ENCODE measurements at regions not wholly inside any gene's neighbourhood (a gene's known extent, or its start where the extent isn't known, plus 50 kb on each side); places are given as distances from the start of the nearest gene placed in this dataset.

- CTCF ChIA-PET, result interaction anchor here (1.0 to 1.7 kb wide), 2 partner anchors 12 to 39 kb away, joined by 5 to 6 read pairs; no protein-coding TSS in a partner anchor
- Mint-ChIP-seq H3K9me3 (no peaks in the 10 kb centered on the region), H3K4me1 (peaks cover 7% of the 10 kb centered on the region), H3K4me3 (no peak overlapping the region), H3K36me3 (no peaks in the 10 kb centered on the region), H3K27ac (no peak overlapping the region), H3K27me3 (ENCODE audit: low read depth) (no peaks in the 10 kb centered on the region)
- POLR2A ChIA-PET, result no interaction called here
- no peak for TF ChIP-seq SOX15 (CRISPR knock-in tag; IDR thresholded peaks at IDR 0.05)
- no peak for TF ChIP-seq JUN (CRISPR knock-in tag; IDR thresholded peaks at IDR 0.05)
- TF ChIP-seq, protein P1, sequence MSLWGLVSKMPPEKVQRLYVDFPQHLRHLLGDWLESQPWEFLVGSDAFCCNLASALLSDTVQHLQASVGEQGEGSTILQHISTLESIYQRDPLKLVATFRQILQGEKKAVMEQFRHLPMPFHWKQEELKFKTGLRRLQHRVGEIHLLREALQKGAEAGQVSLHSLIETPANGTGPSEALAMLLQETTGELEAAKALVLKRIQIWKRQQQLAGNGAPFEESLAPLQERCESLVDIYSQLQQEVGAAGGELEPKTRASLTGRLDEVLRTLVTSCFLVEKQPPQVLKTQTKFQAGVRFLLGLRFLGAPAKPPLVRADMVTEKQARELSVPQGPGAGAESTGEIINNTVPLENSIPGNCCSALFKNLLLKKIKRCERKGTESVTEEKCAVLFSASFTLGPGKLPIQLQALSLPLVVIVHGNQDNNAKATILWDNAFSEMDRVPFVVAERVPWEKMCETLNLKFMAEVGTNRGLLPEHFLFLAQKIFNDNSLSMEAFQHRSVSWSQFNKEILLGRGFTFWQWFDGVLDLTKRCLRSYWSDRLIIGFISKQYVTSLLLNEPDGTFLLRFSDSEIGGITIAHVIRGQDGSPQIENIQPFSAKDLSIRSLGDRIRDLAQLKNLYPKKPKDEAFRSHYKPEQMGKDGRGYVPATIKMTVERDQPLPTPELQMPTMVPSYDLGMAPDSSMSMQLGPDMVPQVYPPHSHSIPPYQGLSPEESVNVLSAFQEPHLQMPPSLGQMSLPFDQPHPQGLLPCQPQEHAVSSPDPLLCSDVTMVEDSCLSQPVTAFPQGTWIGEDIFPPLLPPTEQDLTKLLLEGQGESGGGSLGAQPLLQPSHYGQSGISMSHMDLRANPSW (CRISPR knock-in tag; conservative IDR thresholded peaks at IDR 0.05; ENCODE audit: low read depth), result no peak
- no peak for TF ChIP-seq GRHL2 (CRISPR knock-in tag; IDR thresholded peaks at IDR 0.05; ENCODE audit: insufficient replicate concordance, severe bottlenecking)
- no peak for TF ChIP-seq ZNF416 (CRISPR knock-in tag; IDR thresholded peaks at IDR 0.05)
- no peak; the same call in 1 of the 2 replicates for ATAC-seq
- no peak for DNase-seq (ENCODE audit: low spot score)
Measured at GRCh38 chr11:127149410-127149809, 148.8 kb upstream of the KIRREL3 start.

- Mint-ChIP-seq H3K27ac (no peak overlapping the region), H3K4me1 (peaks cover 12% of the 10 kb centered on the region), H3K4me3 (no peak overlapping the region), H3K27me3 (ENCODE audit: low read depth) (no peaks in the 10 kb centered on the region), H3K36me3 (no peaks in the 10 kb centered on the region), H3K9me3 (no peaks in the 10 kb centered on the region)
- ATAC-seq (peak; percentile 60), DNase-seq (ENCODE audit: low spot score) (no peak)
- TF ChIP-seq, protein P2, sequence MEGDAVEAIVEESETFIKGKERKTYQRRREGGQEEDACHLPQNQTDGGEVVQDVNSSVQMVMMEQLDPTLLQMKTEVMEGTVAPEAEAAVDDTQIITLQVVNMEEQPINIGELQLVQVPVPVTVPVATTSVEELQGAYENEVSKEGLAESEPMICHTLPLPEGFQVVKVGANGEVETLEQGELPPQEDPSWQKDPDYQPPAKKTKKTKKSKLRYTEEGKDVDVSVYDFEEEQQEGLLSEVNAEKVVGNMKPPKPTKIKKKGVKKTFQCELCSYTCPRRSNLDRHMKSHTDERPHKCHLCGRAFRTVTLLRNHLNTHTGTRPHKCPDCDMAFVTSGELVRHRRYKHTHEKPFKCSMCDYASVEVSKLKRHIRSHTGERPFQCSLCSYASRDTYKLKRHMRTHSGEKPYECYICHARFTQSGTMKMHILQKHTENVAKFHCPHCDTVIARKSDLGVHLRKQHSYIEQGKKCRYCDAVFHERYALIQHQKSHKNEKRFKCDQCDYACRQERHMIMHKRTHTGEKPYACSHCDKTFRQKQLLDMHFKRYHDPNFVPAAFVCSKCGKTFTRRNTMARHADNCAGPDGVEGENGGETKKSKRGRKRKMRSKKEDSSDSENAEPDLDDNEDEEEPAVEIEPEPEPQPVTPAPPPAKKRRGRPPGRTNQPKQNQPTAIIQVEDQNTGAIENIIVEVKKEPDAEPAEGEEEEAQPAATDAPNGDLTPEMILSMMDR (IDR thresholded peaks at IDR 0.05), result no peak
- no peak for TF ChIP-seq ATF2 (CRISPR knock-in tag; IDR thresholded peaks at IDR 0.05; ENCODE audit: borderline replicate concordance, low read depth)
- TF ChIP-seq, protein P3, sequence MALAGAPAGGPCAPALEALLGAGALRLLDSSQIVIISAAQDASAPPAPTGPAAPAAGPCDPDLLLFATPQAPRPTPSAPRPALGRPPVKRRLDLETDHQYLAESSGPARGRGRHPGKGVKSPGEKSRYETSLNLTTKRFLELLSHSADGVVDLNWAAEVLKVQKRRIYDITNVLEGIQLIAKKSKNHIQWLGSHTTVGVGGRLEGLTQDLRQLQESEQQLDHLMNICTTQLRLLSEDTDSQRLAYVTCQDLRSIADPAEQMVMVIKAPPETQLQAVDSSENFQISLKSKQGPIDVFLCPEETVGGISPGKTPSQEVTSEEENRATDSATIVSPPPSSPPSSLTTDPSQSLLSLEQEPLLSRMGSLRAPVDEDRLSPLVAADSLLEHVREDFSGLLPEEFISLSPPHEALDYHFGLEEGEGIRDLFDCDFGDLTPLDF (CRISPR knock-in tag; IDR thresholded peaks at IDR 0.05), result no peak
- TF ChIP-seq MAX (CRISPR knock-in tag; IDR thresholded peaks at IDR 0.05), result no peak
- TF ChIP-seq SMAD3 (CRISPR knock-in tag; IDR thresholded peaks at IDR 0.05; ENCODE audit: borderline replicate concordance), result no peak
- no peak for TF ChIP-seq ZNF263 (CRISPR knock-in tag; IDR thresholded peaks at IDR 0.05; ENCODE audit: low read depth)
- no peak for TF ChIP-seq GABPB1 (CRISPR knock-in tag; IDR thresholded peaks at IDR 0.05)
- no peak for TF ChIP-seq ETV6 (CRISPR knock-in tag; IDR thresholded peaks at IDR 0.05)
- TF ChIP-seq, protein P1 (CRISPR knock-in tag; conservative IDR thresholded peaks at IDR 0.05; ENCODE audit: low read depth), result no peak
- no peak for TF ChIP-seq ZNF396 (CRISPR knock-in tag; IDR thresholded peaks at IDR 0.05; ENCODE audit: borderline replicate concordance)
- no peak for TF ChIP-seq NFYB (CRISPR knock-in tag; conservative IDR thresholded peaks at IDR 0.05; ENCODE audit: low read depth)
- no peak for TF ChIP-seq TCF7 (CRISPR knock-in tag; IDR thresholded peaks at IDR 0.05; ENCODE audit: low read depth)
- no peak for TF ChIP-seq USF2 (CRISPR knock-in tag; IDR thresholded peaks at IDR 0.05)
- POLR2A ChIA-PET, result no interaction called here
- CTCF ChIA-PET, result no interaction called here
Measured at GRCh38 chr11:127143251-127143650, 142.7 kb upstream of the KIRREL3 start.

Data from WTC11 (cell line).